Keratinocyte (primary cell): ENCODE measurements at regions not wholly inside any gene's neighbourhood (a gene's known extent, or its start where the extent isn't known, plus 50 kb on each side); places are given as distances from the start of the nearest gene placed in this dataset.

Source experiments
- EZH2 ChIP-seq: IDR thresholded peaks from one replicate; pipeline ENCODE4 v1.6.1; 2012; ENCODE audit warnings: inconsistent platforms, mild to moderate bottlenecking, low read length, moderate library complexity
- TF ChIP-seq, protein P1 (sequence below), 3 experiments: IDR thresholded peaks in 1 of 3; conservative IDR thresholded peaks in 1 of 3; optimal IDR thresholded peaks in 1 of 3; 2 replicates in 2 of 3; 3 replicates in 1 of 3; pipeline versions ENCODE3 to v1.5.1; 2011; ENCODE audit warnings: low read length in 3 of 3, mild to moderate bottlenecking in 3 of 3, moderate library complexity in 2 of 3, control low read depth in 1 of 3, inconsistent platforms in 1 of 3; ENCODE audit not compliant: insufficient read depth in 2 of 3; ENCODE audit errors: extremely low read depth in 1 of 3

DNA sequence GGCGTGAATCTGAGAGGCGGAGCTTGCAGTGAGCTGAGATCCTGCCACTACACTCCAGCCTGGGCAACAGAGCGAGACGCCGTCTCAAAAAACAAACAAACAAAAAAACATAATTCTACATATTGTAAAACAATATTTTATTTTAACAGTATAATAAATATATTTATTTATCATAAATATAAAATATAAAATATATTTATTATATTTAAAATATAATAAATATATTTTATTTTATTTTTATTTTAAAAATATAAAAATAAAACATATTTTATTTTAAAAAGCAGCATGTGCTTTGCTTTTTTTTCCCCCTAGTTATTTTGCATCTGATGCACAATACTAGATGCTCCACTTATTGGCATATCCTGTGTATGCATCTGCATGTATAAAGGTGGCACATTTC lies 1634.6 kb upstream of the PCDH20 start:
- TF ChIP-seq, protein P1, sequence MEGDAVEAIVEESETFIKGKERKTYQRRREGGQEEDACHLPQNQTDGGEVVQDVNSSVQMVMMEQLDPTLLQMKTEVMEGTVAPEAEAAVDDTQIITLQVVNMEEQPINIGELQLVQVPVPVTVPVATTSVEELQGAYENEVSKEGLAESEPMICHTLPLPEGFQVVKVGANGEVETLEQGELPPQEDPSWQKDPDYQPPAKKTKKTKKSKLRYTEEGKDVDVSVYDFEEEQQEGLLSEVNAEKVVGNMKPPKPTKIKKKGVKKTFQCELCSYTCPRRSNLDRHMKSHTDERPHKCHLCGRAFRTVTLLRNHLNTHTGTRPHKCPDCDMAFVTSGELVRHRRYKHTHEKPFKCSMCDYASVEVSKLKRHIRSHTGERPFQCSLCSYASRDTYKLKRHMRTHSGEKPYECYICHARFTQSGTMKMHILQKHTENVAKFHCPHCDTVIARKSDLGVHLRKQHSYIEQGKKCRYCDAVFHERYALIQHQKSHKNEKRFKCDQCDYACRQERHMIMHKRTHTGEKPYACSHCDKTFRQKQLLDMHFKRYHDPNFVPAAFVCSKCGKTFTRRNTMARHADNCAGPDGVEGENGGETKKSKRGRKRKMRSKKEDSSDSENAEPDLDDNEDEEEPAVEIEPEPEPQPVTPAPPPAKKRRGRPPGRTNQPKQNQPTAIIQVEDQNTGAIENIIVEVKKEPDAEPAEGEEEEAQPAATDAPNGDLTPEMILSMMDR (optimal IDR thresholded peaks at IDR 0.05 in 1 of 3, IDR thresholded peaks at IDR 0.05 in 1 of 3, conservative IDR thresholded peaks at IDR 0.05 in 1 of 3; ENCODE audit: extremely low read depth in 1 of 3, insufficient read depth in 2 of 3, low read length in 3 of 3): no peak
- no peak for TF ChIP-seq EZH2
